ENCODE measurements at regions not wholly inside any gene's neighbourhood (a gene's known extent, or its start where the extent isn't known, plus 50 kb on each side); places are given as distances from the start of the nearest gene placed in this dataset.
"Not testable (repeated sequence)": the region's sequence is repeated elsewhere in the genome, so short reads cannot be mapped to it uniquely, and the experiment has no call there.

DNA sequence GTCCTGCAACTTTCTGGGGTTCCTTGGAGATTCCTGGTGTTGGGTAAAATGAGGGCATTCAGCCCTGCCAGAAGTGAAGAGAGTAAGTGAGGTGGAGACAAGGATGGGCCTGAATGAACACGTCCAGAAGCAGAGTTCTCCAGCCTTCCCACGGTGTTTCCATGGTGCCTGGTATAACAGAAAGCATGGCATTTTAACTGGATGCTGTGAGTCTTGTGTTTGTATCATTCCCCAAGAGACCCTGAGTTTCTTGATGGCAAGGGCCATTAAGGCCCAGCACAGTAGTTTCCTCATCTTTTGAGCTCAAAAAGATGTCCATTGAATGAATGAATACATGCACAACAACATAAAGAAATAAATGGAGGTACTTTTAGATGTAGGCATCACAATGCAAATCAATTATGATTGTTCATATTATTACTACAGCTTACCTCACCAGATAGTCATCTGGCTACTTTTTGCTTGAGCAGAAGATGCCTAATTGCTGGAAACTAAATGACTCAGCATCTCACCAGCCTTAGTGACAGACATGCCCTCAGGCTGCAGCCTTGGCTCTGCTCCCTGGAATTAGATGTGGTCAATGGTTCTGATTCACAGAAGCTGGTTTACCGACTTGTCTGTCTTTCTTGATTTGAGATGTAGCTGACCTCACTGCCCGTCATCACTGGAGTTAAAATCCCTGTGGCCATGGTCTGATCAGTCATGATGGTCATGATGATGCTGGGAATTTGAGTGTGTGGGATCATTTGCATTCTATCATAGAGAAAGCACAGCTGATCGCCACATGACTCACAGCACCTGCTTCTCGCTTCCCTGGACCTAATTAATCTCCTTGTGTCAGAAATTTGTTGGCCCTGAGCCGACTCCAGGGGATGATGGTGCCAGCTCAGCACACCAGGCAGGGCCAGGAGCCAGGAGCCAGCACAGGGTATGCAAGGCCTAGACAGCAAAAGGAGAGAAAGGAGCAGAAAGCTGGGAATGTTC lies 83.9 kb downstream of the CXCL12 start:
- DNase-seq (ENCODE audit: low spot score) = peak; percentile 97

DNA sequence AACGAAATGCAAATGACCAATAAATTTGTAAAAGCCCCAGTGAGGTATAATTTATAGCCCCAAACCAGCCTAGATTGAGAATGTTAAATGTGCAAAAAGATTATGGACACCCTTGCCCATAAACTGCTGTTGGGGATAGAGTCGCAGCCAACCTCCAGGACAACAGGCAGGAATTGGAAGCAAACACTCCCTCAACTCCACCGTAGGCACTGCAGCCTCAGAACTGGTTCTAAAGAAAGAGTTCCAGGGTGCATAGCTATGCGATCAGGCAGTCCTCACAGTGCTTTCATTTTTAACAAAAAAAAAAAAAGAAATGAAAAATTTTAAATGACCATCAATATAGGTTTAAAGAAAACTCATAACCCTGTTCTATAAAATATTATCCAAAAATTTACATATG lies 86.2 kb downstream of the CXCL12 start:
- no peak for DNase-seq (ENCODE audit: low spot score)

DNA sequence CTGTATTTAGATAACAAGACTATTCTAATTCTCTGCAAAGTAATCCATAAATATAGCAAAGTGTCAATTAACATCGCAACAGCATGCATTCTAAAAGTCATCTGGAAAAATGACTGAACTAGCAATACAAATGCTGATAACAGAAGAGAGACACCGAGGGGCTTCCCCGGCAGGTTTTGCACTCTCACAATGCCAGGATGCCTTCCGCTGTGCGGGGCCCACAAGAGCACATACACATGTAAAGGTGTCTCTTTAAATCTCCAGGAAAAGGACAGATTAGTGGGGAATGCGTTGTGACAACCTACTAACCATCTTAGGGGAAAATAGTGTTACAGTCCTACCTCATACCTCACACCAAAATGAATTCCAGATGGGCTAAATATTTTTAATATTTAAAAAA lies 86.9 kb downstream of the CXCL12 start:
- DNase-seq (ENCODE audit: low spot score) = no peak

DNA sequence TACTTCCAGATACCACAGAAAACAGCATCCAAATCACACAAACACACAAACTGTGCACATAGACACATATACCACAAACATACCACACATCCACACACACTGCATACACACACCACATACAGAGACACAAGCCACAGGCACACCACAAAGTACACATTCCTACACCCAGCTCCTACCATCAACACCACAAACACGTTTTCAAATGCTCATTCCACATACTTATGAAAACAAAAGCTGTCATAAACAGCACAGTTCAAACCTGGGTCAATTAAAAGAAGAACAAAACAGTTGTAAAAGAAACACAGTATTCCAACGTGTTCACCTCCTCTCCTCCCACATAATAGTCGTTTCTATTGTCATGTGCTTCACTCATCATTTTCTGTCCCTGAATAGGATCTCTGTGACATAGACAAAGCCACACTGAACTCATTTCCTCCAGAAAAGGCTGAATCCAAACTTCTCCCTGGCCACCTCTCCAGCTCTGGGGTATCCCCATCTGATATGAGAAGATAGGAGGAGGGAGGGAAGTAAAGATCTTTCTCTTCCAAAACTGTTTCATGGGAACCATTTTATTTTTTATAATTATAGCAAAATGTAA lies 89.2 kb downstream of the CXCL12 start:
- no peak for DNase-seq (ENCODE audit: low spot score)

DNA sequence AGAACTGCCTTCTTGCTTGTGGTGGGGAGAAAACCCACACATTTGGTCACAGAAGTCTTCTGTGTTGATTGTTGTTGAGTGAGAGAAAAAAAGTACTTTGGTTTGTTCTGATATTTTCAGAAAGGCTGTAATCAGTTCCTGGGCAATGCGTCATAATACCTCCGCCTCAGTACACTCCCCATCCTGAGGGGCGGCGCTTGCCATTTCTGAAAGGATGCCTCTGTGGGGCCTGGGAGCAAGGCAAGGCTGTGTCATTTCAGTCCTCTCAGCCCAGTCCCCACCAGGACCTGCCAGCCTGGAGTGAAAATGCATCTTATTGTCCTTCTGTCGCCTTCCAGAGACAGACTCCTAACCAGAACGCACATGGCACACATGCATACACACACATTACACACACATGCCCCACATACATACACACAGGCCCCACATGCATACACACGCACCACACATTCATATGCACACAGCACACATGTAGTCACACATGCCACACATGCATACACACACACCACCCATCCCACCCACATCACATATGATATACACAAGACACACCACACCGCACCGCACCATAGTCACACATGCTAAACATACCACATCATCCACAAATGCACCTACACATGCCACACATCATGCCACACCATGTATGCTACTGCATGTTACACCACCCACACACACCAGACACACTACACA lies 90.0 kb downstream of the CXCL12 start:
- DNase-seq (ENCODE audit: low spot score) = no peak

DNA sequence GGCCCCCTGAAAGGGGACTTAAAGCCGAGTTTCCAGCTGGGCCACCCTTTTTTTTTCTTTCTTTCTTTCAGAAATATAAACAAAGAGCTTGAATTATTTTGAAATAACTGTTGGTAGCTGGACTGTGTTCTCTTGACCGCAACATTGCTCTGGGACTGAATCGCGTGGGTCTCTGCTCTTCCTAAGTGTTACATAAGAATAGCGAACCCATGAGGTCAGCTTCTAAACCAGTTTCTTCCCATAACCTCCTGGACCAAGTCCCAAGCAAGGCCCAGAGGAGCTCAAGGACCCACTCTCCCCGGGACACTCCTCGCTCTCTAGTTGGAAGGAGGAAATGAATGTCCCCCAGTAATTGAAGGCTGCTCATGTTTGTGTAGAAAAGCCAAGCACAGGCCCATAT lies 91.1 kb downstream of the CXCL12 start:
- no peak for DNase-seq (ENCODE audit: low spot score)

DNA sequence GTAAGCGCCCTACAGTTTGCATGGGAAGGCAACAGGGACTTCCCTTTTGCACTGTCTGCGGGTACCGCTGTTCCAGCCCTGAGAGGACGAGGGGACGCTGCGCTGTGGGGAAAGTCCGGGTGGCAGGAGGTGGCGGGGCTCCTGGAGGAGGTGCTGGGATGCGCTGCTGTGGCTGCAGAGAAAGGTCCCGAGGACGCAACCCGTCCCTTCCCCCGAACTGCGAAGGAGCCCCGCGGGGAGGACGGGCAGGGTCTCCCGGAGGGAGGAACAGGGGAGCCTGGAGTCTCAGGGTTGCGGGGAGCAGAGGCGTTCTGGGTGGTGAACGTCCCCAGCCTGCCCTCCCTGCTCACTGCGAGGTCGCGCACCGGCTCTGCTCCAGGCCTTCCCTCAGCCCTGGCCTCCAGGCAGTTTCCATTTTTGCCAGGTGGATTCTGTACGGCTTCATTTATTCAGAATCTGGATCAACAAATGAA lies 91.6 kb downstream of the CXCL12 start:
- DNase-seq (ENCODE audit: low spot score) = no peak

DNA sequence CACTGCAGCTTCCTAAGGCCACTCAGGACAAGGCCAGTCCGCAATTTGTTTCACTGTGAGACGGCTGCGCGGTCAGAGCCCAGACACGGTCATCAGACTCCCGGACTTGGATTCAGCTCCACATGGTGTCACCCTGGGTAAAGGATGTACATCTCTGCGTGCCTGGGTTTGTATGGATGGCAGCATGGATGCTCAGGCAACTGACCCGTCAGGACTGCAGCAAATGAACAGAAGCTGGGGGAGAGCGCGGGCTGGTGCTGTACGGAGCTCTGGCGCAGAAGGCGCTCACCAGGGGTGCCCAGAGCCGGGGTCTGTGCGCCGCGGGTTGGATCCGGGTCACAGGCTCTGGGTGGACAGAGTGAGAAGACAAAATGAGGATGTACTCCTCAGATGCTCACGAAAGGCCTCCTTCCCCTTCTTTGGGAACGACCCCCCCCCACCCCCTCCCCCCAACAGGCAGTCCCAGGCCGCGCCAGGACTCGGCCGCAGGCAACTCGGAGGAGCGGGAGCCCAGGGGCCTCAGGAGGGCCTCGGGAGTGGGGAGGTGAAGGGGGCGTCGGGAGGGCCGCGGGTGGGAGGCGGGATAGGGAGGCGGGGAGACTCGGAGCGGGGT lies 92.4 kb downstream of the CXCL12 start:
- DNase-seq (ENCODE audit: low spot score) = no peak

DNA sequence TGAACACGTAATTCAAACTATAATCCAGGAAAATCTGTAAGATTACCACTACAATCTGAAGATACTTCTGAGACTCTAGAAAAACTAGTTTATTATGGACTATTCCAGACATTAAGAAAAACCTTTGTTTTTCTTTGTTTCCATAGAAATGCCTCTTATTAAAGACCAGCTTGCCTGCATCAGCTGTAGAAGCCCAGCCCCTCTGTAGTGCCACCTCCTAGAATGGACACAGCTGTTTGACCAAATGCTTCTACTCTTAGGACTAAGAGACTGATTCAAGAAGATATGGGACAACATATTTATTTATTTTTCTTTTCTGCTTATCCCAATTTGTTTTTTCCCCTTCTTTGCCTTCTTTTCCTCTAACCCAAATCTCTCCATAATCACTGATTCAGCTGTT lies 93.8 kb downstream of the CXCL12 start:
- no peak for DNase-seq (ENCODE audit: low spot score)

DNA sequence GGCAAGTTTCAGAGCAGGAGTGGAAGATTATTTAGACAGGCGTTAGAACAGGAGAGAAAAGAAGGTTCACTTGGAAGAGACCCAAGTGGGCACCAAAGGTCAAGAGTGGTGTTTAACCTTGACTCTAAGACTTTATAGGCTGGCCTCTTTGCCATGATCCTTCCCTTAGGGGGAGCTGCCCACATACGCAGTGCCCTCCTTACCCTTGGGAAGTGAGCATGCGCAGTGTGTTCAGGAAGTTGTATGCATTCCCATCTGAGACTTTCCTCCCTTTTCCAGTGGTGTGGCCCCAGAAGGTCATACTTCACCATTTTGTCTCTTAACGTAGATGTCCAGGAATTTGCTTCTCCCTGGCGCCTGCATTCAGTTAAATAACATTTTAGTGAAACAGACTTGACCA lies 95.8 kb downstream of the CXCL12 start:
- no peak for DNase-seq (ENCODE audit: low spot score)

DNA sequence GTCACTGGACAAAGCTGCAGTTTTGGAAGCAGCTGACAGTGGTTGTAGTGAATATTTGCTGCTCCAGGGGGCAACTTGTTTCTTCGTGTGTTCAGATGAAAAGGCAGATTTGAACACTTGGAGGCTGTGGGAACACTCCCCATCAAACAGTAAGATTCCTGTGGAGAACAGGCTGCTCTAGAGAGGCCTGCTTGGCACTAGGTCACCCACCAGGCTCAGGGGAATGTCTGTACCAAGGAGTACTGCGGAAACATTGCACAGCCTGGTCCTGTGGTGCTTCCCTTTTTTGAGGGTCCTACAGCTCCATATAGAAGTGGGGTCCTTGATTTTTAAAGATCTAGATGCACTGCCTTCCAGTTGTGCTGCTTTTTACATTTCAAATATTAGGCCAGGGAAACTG lies 97.5 kb downstream of the CXCL12 start:
- DNase-seq (ENCODE audit: low spot score) = no peak

DNA sequence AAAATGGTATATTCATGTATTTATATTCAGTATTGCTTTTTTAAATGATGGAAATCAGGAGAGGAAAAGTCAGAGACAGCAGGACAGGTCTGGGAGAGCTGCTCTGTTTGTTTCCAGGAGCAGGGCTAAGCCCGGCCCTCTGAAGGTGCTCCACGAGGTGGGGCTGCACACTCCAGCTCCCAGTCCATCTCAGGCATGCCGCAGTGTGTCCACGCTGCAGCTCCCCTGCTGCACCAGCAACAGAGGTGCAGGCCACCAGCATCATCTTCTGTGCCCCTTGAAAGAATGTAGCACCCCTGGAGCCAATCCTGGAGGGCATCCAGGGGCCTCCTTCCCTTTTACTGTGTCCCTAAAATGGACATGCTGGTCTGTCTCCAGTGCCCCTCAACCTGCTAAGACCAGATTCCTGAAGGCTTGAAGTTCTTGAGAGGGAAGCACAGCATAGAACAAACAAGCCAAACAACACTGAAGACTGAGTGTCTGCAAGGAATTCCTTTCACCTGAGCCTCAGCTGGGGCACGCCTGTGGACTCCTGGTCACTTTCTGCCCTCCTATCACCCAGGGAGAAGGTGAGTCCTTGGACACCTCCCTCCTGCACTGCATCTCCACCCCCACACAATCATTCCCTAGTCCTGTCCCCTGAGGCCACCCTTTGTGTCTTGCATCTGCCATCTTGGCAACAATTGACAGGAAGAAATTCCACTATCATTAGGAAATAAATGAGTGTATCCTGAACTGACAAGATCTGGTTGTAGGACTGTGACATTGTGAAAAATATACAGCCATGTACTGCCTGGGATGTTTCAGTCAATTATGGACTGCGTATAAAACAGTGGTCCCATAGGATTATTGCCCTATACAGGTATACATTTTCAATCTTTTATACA lies 100.5 kb downstream of the CXCL12 start:
- no peak for DNase-seq (ENCODE audit: low spot score)

DNA sequence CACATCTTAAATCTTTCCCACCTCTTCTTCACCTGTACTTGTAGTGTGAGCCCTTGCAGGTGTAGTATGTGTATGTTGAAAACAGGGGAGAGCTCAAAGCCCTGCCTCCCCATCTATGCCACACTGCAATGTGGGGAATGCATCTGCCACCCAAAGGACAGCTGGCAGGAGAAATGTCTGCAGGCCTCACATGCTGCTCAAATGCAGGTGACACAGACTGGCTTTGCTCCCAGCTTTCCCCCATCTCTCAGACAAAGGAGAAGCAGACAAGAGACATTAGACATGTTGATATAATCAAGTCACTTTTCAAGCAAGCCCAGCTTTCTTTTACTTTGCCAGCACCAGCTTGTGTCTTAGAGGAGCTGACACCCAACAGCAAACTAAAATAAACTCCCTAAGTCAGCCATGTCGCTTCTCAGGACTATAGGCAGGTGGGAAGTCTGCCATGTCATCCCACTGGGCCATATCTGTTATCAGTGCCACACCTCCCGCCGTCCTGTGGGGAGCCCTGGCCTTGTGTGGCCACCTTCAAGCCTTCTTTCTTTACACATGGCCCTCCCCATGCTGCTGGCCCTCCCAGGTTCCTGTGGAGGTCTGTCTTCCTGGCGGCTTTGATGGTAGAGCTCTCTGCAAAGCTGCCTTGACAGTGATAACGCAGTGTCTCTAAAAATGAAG lies 102.1 kb downstream of the CXCL12 start:
- DNase-seq (ENCODE audit: low spot score) = no peak

DNA sequence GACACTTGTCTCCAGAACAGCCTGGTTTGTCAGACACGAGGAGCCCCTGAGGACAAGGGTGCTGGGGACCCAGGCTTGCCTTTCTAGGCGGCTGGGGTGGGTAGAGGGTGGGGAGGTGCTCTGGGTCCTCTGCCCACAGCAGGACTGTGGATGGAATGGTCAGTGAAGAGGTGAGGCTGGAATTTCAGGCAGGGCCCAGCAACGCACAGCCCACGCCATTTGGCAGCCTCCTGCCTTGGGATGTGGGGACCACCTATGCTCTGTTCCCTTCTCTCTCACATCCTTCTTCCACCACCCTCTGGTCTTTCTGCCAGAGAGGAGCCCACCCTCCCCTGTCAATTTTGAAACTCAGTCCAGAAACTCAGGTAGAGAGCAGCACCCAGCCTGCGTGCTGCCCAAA lies 103.2 kb downstream of the CXCL12 start:
- DNase-seq (ENCODE audit: low spot score) = no peak

DNA sequence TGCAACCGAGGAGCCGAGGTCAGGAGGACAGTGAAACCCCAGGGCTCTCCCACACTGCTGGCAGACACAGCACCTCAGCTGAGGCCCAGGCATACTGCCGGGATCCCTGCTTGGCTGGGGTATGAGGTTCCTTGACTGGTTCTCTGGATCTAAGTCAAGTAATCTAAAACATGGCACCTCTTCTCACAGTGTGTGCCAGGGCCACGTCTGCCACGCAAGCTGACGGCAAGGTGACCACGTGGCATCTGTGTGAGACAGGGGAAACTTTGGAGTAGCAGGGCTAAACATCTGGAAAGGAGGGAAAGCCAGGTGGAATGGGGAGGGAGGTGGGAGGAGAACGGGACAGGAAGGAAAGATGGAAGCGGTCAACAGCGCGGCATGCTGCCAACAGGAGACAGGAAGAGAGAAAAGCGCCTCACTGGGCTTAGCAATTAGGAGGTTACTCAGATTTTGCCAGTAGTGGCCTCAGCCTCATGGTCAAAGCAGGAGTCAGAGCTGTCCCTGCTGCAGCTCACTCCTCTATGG lies 103.7 kb downstream of the CXCL12 start:
- DNase-seq (ENCODE audit: low spot score) = peak; percentile 27

DNA sequence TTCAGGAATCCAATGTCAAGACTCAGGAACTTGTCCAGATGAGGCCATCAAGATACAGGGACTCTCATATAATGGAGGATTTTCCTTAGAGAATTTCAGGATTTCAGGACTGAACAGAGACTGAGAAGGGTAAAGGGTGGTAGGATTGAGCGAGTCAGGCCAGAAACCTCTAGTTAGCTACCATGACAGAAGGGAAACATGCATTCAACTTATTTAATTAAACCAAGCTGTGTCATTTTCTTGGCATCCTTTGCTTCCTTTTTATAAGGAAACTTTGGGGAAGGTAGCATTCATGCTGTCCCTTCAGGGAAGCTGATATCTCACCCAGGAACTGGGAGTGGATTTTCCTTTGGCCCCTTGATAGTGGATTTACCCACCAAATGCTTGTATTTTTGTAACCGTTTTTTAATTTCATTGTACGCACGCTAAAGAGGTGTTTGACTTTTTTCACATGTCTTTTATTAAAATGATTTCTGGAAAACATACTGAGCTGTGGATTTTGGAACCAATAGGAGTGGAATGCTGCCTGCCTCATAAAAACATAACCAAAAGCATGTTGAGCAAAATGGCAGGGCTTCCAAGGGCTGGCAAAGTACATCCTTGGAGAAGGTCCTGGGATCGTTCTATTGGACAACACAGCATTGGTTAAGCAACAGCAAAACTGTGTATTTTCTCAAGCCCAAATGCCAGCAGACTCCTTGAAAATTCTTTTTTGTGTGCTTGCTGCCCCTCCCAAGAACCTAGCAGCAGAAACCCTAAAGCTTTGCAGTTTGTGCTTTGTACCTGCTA lies 104.5 kb downstream of the CXCL12 start:
- DNase-seq (ENCODE audit: low spot score) = no peak

DNA sequence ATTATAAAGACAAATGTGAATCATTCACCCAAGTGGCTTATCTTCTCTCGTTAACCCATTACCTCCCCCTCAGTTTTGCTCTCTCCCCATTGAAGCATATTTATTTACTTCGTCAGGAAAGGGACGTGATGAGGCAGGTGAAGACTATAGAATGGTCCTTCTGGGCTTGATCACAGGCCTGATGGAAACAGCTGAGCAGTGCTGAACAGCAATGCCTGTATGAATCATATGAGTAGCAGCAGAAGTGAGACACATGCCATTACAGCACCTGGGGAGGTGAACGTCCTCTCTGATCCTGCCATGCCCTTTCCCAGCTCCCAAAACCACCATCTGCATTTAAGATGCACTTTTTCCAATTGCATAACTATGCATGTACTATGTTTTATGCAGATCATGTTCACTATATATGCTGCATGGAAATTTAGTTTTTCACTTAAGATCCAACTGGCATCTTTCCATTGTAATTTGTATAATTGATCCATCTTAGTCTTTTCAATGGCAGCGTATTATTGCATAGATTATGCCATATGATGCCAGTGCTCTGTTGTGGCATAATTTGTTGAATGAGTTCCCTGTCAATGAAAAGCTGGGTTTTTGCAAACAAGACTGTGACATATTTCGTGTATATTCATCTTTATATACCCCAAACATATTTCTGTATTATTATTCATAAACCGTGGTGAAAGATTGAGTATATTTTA lies 105.3 kb downstream of the CXCL12 start:
- DNase-seq (ENCODE audit: low spot score) = no peak

DNA sequence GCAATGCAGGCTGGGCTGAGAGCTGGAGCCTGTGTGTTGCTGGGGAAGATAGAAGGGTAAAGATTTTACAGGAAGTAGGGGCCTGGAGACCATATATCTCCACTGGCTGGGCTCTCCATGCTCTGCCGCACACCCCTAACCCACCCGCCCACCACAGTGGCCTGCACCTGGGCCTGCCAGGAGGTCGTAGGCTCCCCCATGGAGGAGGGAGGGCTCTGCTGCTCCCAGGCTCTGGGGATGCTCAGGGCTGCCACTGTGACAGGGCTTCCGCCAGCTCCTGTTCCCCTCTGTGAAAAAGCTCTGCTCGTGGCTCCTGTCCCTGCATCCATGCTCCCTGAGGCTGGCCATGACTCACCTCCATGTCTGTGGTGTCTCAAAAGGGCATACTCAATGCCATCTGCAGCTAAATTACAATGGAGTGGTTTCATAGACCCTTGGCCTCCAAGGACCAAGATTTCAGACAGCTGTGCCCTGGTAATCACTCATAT lies 106.0 kb downstream of the CXCL12 start:
- DNase-seq (ENCODE audit: low spot score) = peak; percentile 59

DNA sequence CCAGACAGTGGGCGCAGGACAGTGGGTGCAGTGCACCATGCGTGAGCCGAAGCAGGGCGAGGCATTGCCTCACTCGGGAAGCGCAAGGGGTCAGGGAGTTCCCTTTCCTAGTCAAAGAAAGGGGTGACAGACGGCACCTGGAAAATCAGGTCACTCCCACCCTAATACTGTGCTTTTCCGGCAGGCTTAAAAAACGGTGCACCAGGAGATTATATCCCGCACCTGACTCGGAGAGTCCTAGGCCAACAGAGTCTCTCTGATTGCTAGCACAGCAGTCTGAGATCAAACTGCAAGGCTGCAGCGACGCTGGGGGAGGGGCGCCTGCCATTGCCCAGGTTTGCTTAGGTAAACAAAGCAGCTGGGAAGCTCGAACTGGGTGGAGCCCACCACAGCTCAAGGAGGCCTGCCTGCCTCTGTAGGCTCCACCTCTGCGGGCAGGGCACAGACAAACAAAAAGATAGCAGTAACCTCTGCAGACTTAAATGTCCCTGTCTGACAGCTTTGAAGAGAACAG lies 116.4 kb downstream of the CXCL12 start:
- not testable (repeated sequence) for DNase-seq (ENCODE audit: low spot score)

Measured in AG08395 (cell line).